ENCODE measurements at regions not wholly inside any gene's neighbourhood (a gene's known extent, or its start where the extent isn't known, plus 50 kb on each side); places are given as distances from the start of the nearest gene placed in this dataset.

DNA sequence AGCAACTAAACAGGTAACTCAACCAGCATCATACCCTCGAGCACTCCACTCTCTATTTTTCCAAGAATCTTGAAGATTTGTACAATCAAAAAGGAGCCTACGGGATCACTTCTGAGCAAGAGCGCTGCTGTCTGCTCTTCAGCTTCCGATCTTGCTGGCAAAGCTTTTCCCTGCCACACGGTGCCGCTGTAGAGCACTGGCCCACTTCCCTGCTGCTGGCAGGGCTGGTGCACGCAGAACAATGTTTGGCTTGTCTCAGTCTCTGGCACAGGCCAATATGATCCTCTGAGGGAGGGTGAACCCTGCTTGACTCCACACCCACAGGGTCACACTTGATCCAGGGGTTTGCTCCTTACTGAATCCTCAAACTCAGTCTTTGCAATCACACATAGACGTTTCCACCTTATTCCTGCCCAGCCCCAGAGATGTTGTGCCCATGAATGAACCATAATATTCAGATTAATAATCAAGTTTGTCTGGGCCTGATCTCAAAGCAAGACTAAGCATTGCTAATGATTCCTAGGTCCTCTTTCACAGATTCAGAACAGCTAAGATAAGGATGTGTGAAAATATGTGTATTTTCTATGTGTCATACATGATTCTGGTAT lies 536.6 kb downstream of the SOX6 start:
- Histone ChIP-seq H3K4me3 (no peak overlapping the region), H3K4me1 (replicated peaks in 1 of 2) (peaks cover 0 to 37% of the 10 kb centered on the region in 2 donors), H3K36me3 (replicated peaks in 1 of 2) (no peaks in the 10 kb centered on the region), H3K27ac (no peak overlapping the region), H3K9me3 (replicated peaks in 1 of 3) (no peaks in the 10 kb centered on the region), H3K27me3 (no peaks in the 10 kb centered on the region)
- intact Hi-C loops (cut with DNase I), result loop anchor here in 1 of 2 donors (5.0 kb wide), 1 partner anchor 167 kb away; no protein-coding TSS in a partner anchor
- WGBS, 4 donors, result 23 to 38% (median 26%) methylated on average over 8 of the region's 8 CpGs
- TF ChIP-seq, protein P1, sequence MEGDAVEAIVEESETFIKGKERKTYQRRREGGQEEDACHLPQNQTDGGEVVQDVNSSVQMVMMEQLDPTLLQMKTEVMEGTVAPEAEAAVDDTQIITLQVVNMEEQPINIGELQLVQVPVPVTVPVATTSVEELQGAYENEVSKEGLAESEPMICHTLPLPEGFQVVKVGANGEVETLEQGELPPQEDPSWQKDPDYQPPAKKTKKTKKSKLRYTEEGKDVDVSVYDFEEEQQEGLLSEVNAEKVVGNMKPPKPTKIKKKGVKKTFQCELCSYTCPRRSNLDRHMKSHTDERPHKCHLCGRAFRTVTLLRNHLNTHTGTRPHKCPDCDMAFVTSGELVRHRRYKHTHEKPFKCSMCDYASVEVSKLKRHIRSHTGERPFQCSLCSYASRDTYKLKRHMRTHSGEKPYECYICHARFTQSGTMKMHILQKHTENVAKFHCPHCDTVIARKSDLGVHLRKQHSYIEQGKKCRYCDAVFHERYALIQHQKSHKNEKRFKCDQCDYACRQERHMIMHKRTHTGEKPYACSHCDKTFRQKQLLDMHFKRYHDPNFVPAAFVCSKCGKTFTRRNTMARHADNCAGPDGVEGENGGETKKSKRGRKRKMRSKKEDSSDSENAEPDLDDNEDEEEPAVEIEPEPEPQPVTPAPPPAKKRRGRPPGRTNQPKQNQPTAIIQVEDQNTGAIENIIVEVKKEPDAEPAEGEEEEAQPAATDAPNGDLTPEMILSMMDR (IDR thresholded peaks at IDR 0.05), result peak; percentile 72 to 86 (median 78)
- no peak for TF ChIP-seq POLR2A (IDR thresholded peaks at IDR 0.05)
- DNase-seq, result peak; percentile 66 to 85 (median 78)

DNA sequence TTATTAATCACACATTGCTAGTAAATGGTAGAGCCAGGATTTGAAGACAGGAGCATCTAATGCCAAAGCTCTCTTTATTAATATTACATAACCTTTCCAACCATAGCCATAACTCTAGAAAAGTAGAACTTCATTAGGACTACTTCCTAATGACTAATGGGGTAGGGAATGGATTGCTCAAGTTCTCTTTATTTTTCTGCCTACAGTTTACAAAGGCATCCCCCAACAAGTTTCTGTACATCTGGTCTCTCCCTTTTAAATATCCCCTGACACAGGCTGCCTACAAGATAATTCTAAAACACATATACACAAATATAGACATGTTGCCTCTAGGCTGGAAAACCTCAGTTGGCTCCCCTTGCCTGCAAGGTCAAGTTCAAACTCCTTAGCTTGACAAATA lies 534.9 kb downstream of the SOX6 start:
- DNase-seq, result no peak
- Histone ChIP-seq H3K27me3 (no peaks in the 10 kb centered on the region), H3K4me3 (no peak overlapping the region), H3K27ac (no peak overlapping the region), H3K4me1 (replicated peaks in 1 of 2) (peaks cover 0 to 25% of the 10 kb centered on the region in 2 donors), H3K36me3 (replicated peaks in 1 of 2) (no peaks in the 10 kb centered on the region), H3K9me3 (replicated peaks in 1 of 3) (no peaks in the 10 kb centered on the region)
- intact Hi-C loops (cut with DNase I), result no loop called here
- TF ChIP-seq, protein P1 (IDR thresholded peaks at IDR 0.05), result no peak
- TF ChIP-seq POLR2A (IDR thresholded peaks at IDR 0.05), result no peak

DNA sequence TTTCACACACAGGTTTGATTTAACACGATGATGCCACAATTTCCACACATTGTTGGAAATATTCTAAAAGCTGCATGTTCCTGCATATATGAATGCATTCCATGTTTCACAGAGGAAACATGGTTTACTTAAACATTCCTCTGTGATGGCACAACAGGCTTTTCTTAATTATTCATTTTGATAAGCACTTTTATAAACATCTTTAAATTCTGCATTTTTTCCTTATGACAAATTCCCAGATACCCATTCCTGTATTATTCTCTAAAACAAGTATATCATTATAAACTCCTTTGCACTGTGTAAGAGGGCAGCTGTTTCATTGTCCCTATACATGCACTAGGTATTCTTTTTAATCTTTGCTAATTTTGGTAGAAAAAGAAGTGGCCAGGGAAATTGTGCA lies 532.3 kb downstream of the SOX6 start:
- no peaks in the 10 kb centered on the region for H3K9me3 ChIP-seq (replicated peaks in 1 of 3)
- H3K27ac ChIP-seq, result no peak overlapping the region
- no peak for DNase-seq
- TF ChIP-seq, protein P1 (IDR thresholded peaks at IDR 0.05), result no peak
- no peak for TF ChIP-seq POLR2A (IDR thresholded peaks at IDR 0.05)
- H3K27me3 ChIP-seq, result no peaks in the 10 kb centered on the region
- intact Hi-C loops (cut with DNase I), result no loop called here
- H3K4me1 ChIP-seq (replicated peaks in 1 of 2), result peaks cover 0 to 12% of the 10 kb centered on the region in 2 donors
- no peaks in the 10 kb centered on the region for H3K36me3 ChIP-seq (replicated peaks in 1 of 2)
- no peak overlapping the region for H3K4me3 ChIP-seq
- 82 to 88% (median 83%) methylated on average over 1 of the region's 1 CpG for WGBS, 4 donors

DNA sequence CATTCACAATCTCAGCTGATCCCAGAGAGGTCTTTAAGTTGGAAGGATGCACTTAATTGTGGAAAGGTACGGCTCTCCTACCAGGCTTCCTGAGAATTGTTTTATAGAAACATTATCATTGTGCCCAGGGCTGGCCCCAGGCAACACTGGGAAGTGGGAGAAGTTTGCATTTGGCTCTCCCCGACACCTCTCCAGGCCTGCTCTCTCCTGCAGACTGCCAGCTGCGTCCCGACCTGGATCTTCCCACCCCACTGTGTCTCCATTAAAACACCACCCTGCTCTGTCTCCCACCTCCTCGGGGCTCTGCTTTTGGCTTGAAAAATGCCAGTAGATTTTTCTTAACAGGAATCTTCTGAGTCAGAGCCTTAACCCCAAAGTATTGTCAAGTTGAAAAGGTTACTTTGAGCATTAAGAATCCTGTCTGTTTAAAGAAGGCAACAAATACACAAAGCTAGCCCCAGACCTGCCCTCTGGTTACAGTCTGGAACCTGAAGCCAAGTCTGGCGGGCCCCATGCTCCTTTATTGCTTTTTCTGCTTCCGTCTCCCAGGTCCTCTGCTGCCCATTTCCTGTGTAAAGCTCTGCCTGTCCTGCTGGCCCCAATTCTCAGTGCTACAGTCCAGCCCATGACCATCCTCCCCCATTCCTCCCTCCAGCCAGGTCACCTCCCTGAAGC lies 530.2 kb downstream of the SOX6 start:
- H3K27me3 ChIP-seq, result no peaks in the 10 kb centered on the region
- H3K9me3 ChIP-seq (replicated peaks in 1 of 3), result no peaks in the 10 kb centered on the region
- intact Hi-C loops (cut with DNase I), result no loop called here
- H3K27ac ChIP-seq, result no peak overlapping the region
- H3K4me1 ChIP-seq (replicated peaks in 1 of 2), result peaks cover 0 to 9% of the 10 kb centered on the region in 2 donors
- no peaks in the 10 kb centered on the region for H3K36me3 ChIP-seq (replicated peaks in 1 of 2)
- no peak overlapping the region for H3K4me3 ChIP-seq
- 80 to 88% (median 84%) methylated on average over 7 of the region's 7 CpGs for WGBS, 4 donors
- no peak for TF ChIP-seq POLR2A (IDR thresholded peaks at IDR 0.05)
- TF ChIP-seq, protein P1 (IDR thresholded peaks at IDR 0.05), result no peak
- DNase-seq, result no peak
